ENCODE measurements at regions not wholly inside any gene's neighbourhood (a gene's known extent, or its start where the extent isn't known, plus 50 kb on each side); places are given as distances from the start of the nearest gene placed in this dataset.

DNA sequence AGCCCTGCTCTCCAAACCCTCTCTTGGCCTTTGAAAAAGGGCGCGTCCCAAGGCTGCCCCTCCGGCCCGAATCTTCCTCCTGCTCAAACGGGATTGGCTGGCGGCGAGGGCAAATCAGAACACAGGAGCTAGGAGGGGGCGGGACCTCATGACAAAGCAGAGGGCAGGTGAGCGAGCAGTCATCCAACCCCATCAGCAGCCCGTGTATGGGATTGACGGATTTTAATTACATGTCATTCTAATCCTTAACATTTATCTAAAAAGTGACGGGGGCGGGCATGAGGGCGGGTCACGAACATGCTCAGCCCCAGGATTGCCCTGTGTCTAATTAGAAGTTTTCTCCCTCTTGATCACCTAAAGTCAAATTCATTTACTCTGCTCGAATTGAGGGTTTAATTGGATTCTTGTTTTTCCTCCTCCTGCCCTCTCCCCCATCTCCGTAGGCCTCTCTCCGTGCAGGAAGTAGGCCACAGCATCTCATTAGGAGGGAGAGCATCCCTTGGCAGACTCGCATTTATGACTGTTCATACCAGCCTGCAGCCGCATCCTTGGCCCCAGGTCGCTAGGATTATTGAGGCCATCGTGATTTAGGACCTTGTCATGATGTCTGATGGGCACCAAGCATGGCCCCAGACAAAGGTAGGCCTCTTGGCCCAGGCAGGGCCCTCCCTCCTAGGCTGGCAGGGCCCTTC lies 147.1 kb downstream of the CHST1 start:
- DNase-seq = no peak

DNA sequence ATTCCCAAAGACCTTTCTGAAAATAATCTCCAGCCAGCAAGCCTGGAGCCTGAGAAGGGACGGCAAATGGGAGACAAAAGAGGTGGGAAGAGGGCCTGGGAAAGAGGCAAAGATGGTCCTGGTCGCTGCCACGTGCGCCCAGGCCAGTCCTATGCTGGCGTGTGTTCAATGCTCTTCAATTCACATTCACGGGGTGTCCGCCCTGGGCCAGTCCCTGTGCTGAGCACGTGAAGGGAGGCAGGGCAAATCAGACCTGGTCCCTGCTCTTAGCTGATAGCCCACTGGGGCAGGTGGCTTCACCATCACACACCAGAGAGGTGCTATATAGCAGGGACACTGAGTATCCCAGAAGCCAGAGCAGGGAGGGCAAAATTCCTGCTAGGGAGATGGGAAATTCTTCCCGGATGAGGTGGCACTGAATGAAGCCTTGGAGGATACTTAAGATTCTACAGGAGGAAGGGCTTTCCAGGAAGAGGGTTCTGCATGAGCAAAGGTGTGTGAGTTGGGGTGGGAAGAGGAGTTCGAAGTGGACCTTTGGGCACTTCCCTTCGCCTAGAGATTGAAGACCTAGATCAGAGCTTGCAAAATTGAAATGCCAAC lies 148.2 kb downstream of the CHST1 start:
- DNase-seq = no peak

DNA sequence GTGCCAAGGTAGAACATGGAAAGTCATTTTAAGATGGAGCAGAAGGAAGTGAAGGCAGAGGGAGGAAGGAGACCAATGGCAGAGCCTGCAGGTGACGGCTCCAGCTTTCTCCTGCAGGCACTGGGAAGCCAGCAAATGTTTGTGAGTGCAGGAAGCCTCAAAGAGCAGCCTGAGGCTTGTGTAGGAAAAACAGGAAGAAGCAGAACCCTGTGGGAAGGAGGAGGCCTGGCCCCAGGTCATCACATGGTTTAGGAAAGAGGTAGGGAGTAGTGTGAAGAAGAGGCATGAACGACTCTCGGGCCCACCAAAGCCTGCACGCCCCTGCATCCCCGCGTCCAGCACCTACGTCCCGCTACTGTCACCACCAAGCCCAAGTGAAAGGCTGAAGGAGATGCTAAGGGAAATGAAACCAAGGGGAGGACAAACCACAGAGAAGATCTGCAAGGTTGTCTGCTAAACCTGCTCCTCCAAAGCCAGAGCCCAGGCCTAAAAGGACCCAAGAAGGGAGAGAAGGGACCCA lies 151.5 kb downstream of the CHST1 start:
- no peak for DNase-seq

GRCh38 chr11:45512471-45513148 lies 152.8 kb downstream of the CHST1 start:
- DNase-seq = no peak

GRCh38 chr11:45511566-45511965 lies 153.9 kb downstream of the CHST1 start:
- DNase-seq = no peak

- DNase-seq = no peak
These were observed 157.5 kb downstream of the CHST1 start for GRCh38 chr11:45507916-45508315.

DNA sequence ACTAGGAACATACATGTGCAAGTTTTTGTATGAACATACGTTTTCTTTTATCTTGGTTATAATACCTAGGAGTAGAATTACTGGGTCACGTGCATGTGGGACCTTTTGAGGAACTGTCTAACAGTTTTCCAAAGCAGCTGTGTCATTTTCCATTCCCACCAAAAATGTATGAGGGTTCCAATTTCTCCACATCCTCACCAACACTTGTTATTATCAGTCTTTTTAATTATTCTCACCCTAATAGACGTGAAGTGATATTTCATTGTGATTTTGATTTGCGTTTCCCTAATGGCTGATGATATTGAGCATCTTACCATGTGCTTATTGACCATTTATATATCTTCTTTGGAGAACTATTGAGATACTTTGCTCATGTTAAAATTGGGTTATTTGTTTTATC lies 162.1 kb downstream of the CHST1 start:
- DNase-seq = no peak

DNA sequence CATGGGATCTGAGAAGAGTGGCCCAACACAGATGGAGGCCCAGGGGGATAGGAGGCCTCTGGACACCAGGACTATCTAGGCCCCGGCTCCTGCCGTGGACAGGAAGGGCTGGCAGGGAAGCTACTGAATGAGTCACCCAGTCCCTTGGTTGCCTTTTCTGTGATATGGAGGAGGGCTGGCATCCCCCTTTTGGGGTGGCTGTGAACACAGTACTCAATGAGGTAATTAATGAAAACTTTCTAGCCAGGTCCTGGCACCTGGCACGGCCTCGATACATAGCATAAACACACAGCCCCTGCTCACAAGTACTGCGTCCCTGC lies 163.2 kb downstream of the CHST1 start:
- no peak for DNase-seq

- no peak for DNase-seq
These were observed 163.8 kb downstream of the CHST1 start for GRCh38 chr11:45501392-45502225.

- no peak for DNase-seq
These were observed 165.0 kb downstream of the CHST1 start for GRCh38 chr11:45500451-45500850.

- DNase-seq = no peak
These were observed 170.7 kb downstream of the CHST1 start for GRCh38 chr11:45494738-45495137.

- no peak for DNase-seq
These were observed 176.0 kb downstream of the CHST1 start for GRCh38 chr11:45489281-45489905.

GRCh38 chr11:45486461-45486860 lies 179.0 kb downstream of the CHST1 start:
- DNase-seq = no peak

DNA sequence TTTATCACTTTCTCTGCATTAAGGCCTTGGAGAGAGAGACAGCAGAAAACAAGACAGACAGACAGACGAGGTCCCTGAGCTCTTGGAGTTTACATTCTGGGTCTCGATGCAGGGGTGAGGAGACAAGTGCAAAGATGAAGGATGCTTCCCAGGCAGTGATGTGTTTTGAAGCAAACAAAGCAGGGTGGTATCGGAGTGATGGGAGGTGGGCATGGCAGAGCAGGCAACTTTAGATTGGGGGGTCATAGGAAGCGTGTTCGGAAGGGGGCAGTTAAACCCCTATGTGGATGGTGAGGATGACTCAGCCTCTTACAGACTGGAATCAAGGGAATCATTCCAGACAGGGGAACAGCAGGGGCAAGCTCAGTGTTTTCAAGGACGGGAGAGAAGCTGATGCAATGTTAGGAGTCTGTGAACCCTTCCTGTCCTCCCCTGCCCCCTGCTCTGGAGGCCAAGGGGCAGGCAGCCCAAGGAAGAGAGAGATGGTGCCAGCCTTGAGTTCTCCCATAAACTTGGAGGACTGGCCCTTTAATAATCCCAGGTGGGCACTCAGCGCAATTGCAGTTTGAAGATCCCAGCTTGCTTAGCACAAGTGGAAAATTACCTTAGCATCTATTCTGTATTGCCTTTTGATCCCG lies 180.2 kb downstream of the CHST1 start:
- no peak for DNase-seq

- DNase-seq = no peak
These were observed 181.0 kb downstream of the CHST1 start for GRCh38 chr11:45484326-45484883.

DNA sequence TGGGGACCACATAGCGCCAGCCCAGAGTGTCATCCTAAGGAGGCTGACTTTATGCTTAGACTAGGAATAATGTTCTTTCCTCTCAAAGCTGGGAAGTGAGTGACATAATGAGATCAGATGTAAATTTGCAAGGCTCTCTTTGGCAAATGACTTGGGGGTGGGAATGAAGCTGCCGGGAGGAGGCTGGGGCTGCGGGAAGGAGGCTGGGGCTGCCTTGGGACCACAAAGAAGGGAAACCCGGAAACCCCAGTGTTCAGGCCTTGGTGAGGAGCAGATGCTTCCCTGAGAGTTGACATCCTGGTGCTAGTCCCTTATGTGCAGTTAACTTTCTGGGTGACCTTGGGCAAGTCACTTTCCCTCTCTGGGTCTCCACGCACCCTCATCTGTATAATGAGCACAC lies 182.0 kb downstream of the CHST1 start:
- no peak for DNase-seq

DNA sequence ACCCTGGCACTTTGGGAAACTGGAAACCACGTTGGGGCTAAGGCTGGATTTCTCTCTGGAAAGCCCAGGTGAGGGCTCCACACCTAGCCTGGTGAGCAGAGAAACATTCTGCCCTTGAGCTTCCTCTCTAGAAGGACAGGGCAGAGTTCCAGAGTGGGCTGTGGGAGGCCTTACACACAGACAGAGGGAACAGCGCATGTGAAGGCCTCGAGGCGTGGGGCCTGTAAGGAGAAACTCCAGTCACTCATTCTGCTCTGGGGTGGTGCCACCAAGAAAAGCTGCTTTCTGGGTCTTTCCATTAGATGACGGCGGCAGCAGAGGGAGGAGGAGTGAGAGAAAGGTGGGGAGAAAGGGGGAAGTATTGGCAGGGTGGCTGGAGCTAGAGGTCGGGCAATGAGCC lies 183.1 kb downstream of the CHST1 start:
- DNase-seq = no peak

GRCh38 chr11:45481026-45481425 lies 184.4 kb downstream of the CHST1 start:
- no peak for DNase-seq

- no peak for DNase-seq
These were observed 187.8 kb downstream of the CHST1 start for GRCh38 chr11:45477588-45477987.

GRCh38 chr11:45476126-45476525 lies 189.3 kb downstream of the CHST1 start:
- DNase-seq = no peak

DNA sequence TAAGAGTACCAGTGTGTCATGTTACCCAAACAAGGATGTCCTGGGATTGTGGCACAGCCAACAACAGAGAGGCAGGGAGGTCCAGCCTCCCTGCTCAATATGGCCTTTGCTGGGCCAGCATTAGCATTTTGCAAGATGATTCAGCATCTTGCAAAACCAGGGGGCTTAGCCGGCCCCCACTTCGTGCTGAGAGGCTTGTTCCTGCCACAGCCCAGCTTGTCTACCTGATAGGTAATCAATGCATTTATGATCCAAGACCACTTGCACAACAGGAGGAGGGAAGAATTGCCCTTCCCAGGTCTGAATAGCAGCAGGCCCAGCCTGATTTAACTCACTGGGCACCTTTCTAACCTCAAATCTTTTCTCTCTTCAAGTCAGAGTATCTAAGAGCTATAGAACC lies 189.0 kb upstream of the SYT13 start:
- DNase-seq = no peak

DNA sequence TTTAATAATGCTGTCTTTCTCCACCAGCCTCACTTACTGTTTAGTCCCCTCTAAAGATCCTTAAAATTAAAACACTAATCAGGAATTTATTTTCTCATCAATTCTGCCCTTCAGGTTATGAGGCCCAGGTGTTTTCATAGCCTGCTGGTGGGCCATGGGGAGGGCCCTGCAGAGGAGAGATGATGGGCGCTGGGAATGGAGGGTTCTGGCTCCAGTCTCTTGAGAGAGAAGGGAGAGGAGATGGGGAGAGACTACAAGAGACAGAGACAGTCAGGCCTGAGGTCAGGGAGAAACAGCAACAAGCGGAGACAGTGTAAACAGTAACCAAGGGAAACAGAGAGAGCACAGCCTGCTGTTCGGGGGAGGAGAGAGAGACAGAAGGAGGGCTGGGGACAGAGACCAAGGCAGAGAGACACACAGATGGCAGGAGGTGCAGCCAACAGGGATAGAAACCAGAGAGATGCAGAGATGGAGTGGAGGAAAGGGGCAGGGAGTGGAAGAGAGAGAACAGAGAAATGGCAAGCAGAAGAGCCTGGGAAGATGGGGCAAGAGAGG lies 187.3 kb upstream of the SYT13 start:
- no peak for DNase-seq

All from activated CD4-positive, alpha-beta T cell treated with anti-CD3 and anti-CD28 coated beads, Interleukin-2, Interleukin-6, amounts not matched to agents 100 ng/mL and 50 ng/mL, durations not matched to agents 16 hours and 8 hours (primary cell).